ENCODE measurements at regions not wholly inside any gene's neighbourhood (a gene's known extent, or its start where the extent isn't known, plus 50 kb on each side); places are given as distances from the start of the nearest gene placed in this dataset.

DNA sequence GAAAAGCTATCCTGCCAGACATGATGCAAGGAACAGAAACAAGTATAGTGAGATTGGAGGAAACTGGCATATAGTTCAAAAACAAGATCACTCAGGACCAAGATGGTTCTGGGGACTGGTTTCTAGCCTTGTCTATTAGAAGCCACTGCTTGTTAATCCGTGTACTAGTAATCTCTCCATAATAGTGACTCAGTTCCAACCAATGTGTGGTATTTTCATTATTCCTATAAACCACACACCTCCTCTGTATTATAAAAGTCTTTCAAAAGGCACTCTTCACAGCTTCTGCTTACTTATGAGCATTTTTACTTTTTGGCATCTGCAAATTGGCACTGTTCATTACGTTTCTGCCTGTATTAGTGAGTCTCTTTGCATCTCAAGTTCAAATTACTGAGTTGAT lies 140.3 kb downstream of the SLC6A15 start:
- TF ChIP-seq, protein P1, sequence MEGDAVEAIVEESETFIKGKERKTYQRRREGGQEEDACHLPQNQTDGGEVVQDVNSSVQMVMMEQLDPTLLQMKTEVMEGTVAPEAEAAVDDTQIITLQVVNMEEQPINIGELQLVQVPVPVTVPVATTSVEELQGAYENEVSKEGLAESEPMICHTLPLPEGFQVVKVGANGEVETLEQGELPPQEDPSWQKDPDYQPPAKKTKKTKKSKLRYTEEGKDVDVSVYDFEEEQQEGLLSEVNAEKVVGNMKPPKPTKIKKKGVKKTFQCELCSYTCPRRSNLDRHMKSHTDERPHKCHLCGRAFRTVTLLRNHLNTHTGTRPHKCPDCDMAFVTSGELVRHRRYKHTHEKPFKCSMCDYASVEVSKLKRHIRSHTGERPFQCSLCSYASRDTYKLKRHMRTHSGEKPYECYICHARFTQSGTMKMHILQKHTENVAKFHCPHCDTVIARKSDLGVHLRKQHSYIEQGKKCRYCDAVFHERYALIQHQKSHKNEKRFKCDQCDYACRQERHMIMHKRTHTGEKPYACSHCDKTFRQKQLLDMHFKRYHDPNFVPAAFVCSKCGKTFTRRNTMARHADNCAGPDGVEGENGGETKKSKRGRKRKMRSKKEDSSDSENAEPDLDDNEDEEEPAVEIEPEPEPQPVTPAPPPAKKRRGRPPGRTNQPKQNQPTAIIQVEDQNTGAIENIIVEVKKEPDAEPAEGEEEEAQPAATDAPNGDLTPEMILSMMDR (IDR thresholded peaks at IDR 0.05; ENCODE audit: low read length, missing control alignments), result no peak
- H3K4me3 ChIP-seq (replicated peaks; ENCODE audit: low read depth, low read length), result no peak overlapping the region
- no peak for DNase-seq (ENCODE audit: low read depth)

DNA sequence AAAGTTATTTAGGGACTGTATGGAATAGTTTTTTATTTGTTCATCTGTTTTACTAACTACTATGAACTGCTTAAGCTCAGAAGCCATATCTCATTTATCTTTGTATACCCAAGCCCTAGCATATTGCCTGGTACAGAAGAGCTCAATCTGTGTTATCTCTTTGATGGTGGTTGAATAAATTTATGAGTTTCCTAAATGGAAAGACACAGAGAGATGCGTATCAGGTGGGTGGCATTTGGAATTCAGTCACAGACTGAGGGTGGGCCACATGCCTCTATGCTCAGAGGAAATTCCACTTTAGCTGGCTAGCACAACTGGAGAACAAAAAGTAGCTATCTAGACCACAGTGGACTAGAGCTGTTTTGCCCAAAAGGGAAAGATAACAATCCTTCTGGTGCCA lies 145.5 kb downstream of the SLC6A15 start:
- no peak for DNase-seq (ENCODE audit: low read depth)
- no peak overlapping the region for H3K4me3 ChIP-seq (replicated peaks; ENCODE audit: low read depth, low read length)
- TF ChIP-seq, protein P1 (IDR thresholded peaks at IDR 0.05; ENCODE audit: low read length, missing control alignments), result no peak

DNA sequence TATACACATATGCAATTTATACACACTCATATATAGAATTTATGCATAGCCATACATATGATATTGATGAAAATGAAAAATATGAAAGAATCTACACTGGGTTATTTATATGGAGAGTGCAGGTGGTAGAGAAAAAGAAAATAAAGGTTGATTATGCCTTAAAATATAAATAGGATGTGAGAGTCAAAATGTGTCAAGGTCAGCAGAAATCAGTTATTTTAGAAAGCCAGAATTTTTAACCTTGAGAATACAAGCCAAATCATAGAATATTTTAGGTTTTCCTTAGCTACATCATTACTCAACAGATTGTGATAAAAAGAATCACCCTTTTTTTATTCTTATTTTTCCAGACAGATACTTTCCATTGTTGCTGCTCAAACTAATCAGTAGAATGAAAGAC lies 146.2 kb downstream of the SLC6A15 start:
- no peak for DNase-seq (ENCODE audit: low read depth)
- no peak overlapping the region for H3K4me3 ChIP-seq (replicated peaks; ENCODE audit: low read depth, low read length)
- TF ChIP-seq, protein P1 (IDR thresholded peaks at IDR 0.05; ENCODE audit: low read length, missing control alignments), result no peak

DNA sequence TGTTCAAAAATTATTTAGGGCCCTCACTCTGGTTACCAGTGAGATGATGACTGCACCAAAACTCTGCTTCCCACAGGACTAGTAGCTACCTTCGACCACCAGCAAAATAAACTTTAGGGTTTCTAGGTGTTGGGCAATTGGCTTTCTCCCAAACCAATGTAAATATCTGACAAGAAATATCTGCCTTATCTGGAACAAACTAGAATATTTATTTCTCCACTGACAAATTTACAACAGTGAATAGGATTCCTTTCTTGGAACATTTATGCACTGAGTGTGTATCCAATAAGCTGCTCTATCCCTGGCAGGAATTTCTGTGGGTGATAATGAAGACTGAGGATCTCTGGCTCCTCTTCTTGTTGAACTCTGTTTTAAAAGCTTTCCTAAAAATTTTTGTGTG lies 148.6 kb downstream of the SLC6A15 start:
- DNase-seq (ENCODE audit: low read depth), result no peak
- no peak overlapping the region for H3K4me3 ChIP-seq (replicated peaks; ENCODE audit: low read depth, low read length)
- TF ChIP-seq, protein P1 (IDR thresholded peaks at IDR 0.05; ENCODE audit: low read length, missing control alignments), result no peak

DNA sequence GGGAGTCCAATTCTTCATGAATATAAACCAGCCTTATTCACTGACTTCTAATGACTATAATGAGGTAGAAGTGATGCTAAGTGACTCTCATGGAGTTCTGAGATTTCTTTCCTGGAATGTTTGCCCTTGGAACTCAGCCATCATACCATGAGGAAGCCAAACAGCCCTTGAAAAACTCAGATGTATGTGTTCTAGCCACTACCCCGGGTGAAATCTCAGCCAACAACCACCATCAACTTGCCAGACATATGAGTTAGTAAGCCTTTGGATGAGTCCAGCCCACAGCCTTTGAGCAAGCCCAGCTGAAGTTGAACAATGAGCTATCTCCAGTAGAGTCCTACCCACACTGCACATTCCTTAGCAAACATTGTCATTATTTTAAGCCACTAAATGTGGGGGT lies 149.5 kb downstream of the SLC6A15 start:
- TF ChIP-seq, protein P1 (IDR thresholded peaks at IDR 0.05; ENCODE audit: low read length, missing control alignments), result no peak
- H3K4me3 ChIP-seq (replicated peaks; ENCODE audit: low read depth, low read length), result no peak overlapping the region
- peak; percentile 62 for DNase-seq (ENCODE audit: low read depth)

DNA sequence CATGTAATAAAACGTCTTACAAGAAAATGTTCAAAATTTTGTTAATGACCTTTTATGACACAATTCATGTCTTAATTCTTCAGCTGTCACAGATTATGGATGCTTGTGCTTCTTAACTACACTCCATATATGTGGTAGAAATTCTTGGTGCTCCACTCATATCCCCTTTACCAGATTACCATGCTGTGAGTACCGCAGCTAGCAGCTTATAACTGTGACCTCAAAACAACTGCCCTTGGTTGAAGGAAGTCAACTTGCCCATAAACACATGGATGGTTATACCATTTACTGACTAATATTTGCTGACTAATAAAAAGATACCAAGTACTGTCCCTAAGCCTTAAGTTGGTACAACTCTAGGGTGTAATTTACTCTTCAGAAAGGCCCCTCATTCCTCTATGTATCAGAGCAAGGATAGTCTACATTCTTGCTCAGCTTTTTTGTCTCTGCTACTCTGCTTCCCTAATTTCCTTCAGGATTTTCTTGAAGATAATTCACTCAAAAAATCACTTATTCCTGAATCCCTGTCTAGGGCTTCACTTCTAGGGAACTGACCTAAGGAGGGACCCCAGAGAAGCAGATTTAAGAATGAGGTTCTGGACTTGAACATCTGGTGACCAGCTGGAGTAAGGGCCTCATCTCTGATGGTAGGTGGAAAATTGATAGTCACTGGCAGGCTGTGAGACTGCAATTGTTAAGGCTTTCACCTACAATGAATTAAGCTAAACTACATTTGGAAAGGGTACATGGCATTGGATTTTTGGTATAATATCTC lies 152.3 kb downstream of the SLC6A15 start:
- TF ChIP-seq, protein P1 (IDR thresholded peaks at IDR 0.05; ENCODE audit: low read length, missing control alignments), result no peak
- no peak overlapping the region for H3K4me3 ChIP-seq (replicated peaks; ENCODE audit: low read depth, low read length)
- no peak for DNase-seq (ENCODE audit: low read depth)

DNA sequence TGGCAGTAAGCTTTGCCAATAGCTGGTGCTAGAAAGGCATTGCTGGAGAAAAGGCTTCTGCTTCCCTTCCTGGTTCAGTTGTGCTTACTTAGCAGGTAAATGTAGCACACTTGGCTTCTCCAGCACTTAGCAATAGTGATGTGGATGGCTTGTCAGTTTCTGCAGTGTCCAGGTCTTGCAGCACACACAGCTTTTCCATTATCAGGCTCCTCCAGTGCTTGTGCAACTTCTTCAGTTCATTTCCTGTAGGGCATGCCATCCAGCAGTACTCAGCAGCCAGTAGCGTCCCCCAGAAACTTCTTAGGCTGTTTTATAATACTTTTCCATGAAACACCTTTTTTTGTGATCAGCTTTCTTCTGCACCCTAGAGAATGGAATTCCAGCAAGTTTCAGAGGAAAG lies 154.6 kb downstream of the SLC6A15 start:
- TF ChIP-seq, protein P1 (IDR thresholded peaks at IDR 0.05; ENCODE audit: low read length, missing control alignments), result no peak
- peak; percentile 76 for DNase-seq (ENCODE audit: low read depth)
- H3K4me3 ChIP-seq (replicated peaks; ENCODE audit: low read depth, low read length), result no peak overlapping the region
